Caco-2 (cell line): ENCODE measurements at regions not wholly inside any gene's neighbourhood (a gene's known extent, or its start where the extent isn't known, plus 50 kb on each side); places are given as distances from the start of the nearest gene placed in this dataset.

Experiments
- BruUV-seq: library from RNA; stranded (reverse); fragments of 400-500 nt; replicated peaks from 2 replicates; lab custom pipeline; 2021; lab: Mats Ljungman, UMichigan
- CTCF ChIA-PET: fragments of 300-600 bp; sonication (Branson Sonifier 250); formaldehyde crosslinking; loops from one replicate; lab custom pipeline; 2022; ENCODE audit warnings: antibody characterized with exemption; lab: Charles Lee
- POLR2A ChIA-PET: fragments of 300-600 bp; sonication (Branson Sonifier 250); formaldehyde crosslinking; loops from one replicate; lab custom pipeline; 2022; ENCODE audit warnings: antibody characterized with exemption; lab: Charles Lee
- DNase-seq, 2 experiments: peaks; one replicate each; pipeline versions ENCODE4 v3.0.0 to v3.0.0-alpha.2; 2020 to 2022
- H3K27me3 ChIP-seq: replicated peaks from 2 replicates; pipeline ENCODE4 v1.6.0; 2011; ENCODE audit warnings: low read length; ENCODE audit not compliant: control insufficient read depth, insufficient read depth
- H3K36me3 ChIP-seq: 2 replicates; pipeline ENCODE4 v1.5.1; 2011; ENCODE audit warnings: low read length; ENCODE audit not compliant: control insufficient read depth, insufficient read depth
- H3K4me1 ChIP-seq: fragments of 250-450 bp; sonication (Bioruptor Pico); 2 replicates; pipeline ENCODE4 v1.5.1; 2020; ENCODE audit warnings: mild to moderate bottlenecking
- H3K4me3 ChIP-seq: 2 replicates; pipeline ENCODE4 v1.5.1; 2011; ENCODE audit warnings: low read depth, mild to moderate bottlenecking, control low read depth, low read length
- H3K9me3 ChIP-seq: fragments of 250-450 bp; sonication (Bioruptor Pico); 2 replicates; pipeline ENCODE4 v1.5.1; 2020; ENCODE audit warnings: mild to moderate bottlenecking, moderate library complexity
- H3K27ac Mint-ChIP-seq: one replicate; pipeline ENCODE4 v1.8.0; 2022; ENCODE audit warnings: mixed read lengths; ENCODE audit not compliant: unreplicated experiment
- H3K27me3 Mint-ChIP-seq: one replicate; pipeline ENCODE4 v1.8.0; 2022; ENCODE audit warnings: mixed read lengths; ENCODE audit not compliant: insufficient read depth, unreplicated experiment
- H3K36me3 Mint-ChIP-seq: one replicate; pipeline ENCODE4 v1.8.0; 2022; ENCODE audit warnings: mild to moderate bottlenecking, mixed read lengths; ENCODE audit not compliant: insufficient read depth, unreplicated experiment
- H3K4me1 Mint-ChIP-seq: one replicate; pipeline ENCODE4 v1.8.0; 2022; ENCODE audit warnings: low read depth, mixed read lengths; ENCODE audit not compliant: unreplicated experiment
- H3K4me3 Mint-ChIP-seq: one replicate; pipeline ENCODE4 v1.8.0; 2022; ENCODE audit warnings: mild to moderate bottlenecking, moderate library complexity, mixed read lengths; ENCODE audit not compliant: unreplicated experiment
- H3K9me3 Mint-ChIP-seq: one replicate; pipeline ENCODE4 v1.8.0; 2022; ENCODE audit warnings: mixed read lengths; ENCODE audit not compliant: unreplicated experiment
- CTCF ChIP-seq, 2 experiments: fragments of 200-600 bp in 1 of 2; IDR thresholded peaks; 1 replicate in 1 of 2; 2 replicates in 1 of 2; pipeline versions ENCODE4 v1.5.1 to v1.8.0; 2011 to 2022; ENCODE audit warnings: antibody characterized with exemption in 1 of 2, control low read depth in 1 of 2, inconsistent platforms in 1 of 2, low read depth in 1 of 2, low read length in 1 of 2, mild to moderate bottlenecking in 1 of 2, moderate library complexity in 1 of 2; ENCODE audit not compliant: insufficient read depth in 1 of 2, severe bottlenecking in 1 of 2, unreplicated experiment in 1 of 2
- intact Hi-C: fragments of 100-400 bp; cut with micrococcal nuclease; formaldehyde crosslinking; loops from one replicate; pipeline ENCODE4 v1.10.0; 2022; ENCODE audit not compliant: unreplicated experiment

GRCh38 chr12:109654357-109654756, 59.3 kb upstream of the FAM222A start:
- H3K36me3 ChIP-seq, result no peaks in the 10 kb centered on the region
- H3K27ac Mint-ChIP-seq, result peak overlapping the region; percentile 3
- ChIA-PET POLR2A (no interaction called here), CTCF (no interaction called here)
- no peaks in the 10 kb centered on the region for H3K36me3 Mint-ChIP-seq
- no peak for DNase-seq
- H3K9me3 Mint-ChIP-seq, result no peaks in the 10 kb centered on the region
- peaks cover 26% of the 10 kb centered on the region for H3K4me1 ChIP-seq
- H3K4me1 Mint-ChIP-seq, result peaks cover 10% of the 10 kb centered on the region
- BruUV-seq, result no TSS peak
- no peak overlapping the region for H3K4me3 Mint-ChIP-seq
- TF ChIP-seq CTCF (IDR thresholded peaks at IDR 0.05; ENCODE audit: insufficient read depth in 1 of 2, low read depth in 1 of 2, low read length in 1 of 2, severe bottlenecking in 1 of 2, unreplicated experiment in 1 of 2), result no peak
- no peaks in the 10 kb centered on the region for H3K27me3 Mint-ChIP-seq
- no peak overlapping the region for H3K4me3 ChIP-seq
- H3K27me3 ChIP-seq, result no peaks in the 10 kb centered on the region
- intact Hi-C loops, result no loop called here
- no peaks in the 10 kb centered on the region for H3K9me3 ChIP-seq

GRCh38 chr12:109655578-109655977, 58.0 kb upstream of the FAM222A start:
- ChIA-PET POLR2A (no interaction called here), CTCF (no interaction called here)
- intact Hi-C loops, result no loop called here
- Mint-ChIP-seq H3K27ac (no peak overlapping the region), H3K9me3 (no peaks in the 10 kb centered on the region), H3K4me3 (no peak overlapping the region), H3K36me3 (no peaks in the 10 kb centered on the region), H3K4me1 (peaks cover 10% of the 10 kb centered on the region), H3K27me3 (no peaks in the 10 kb centered on the region)
- peaks cover 14% of the 10 kb centered on the region for H3K4me1 ChIP-seq
- no peaks in the 10 kb centered on the region for H3K9me3 ChIP-seq
- H3K36me3 ChIP-seq, result no peaks in the 10 kb centered on the region
- no peak overlapping the region for H3K4me3 ChIP-seq
- no peaks in the 10 kb centered on the region for H3K27me3 ChIP-seq
- TF ChIP-seq CTCF (IDR thresholded peaks at IDR 0.05; ENCODE audit: insufficient read depth in 1 of 2, low read depth in 1 of 2, low read length in 1 of 2, severe bottlenecking in 1 of 2, unreplicated experiment in 1 of 2), result no peak
- DNase-seq, result no peak
- BruUV-seq, result no TSS peak

DNA sequence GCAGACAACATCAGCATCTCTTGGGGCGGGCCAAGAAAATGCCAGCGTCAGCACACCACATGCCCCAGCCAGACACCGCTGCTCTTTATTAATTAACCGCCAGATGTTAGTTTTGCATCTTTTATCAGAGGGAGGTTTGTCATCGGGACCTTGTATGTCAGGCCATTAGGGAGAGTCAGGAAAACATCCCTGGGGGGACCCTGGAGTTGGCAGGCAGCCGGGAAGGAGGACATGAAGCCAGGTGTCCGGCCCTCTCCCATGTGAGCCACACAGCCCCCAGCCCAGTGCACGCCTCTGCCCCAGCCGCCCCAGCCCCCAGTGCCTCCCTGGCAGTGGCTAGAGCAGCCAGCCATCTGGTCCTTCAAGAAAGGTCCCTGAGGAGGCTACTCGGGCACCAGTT, 56.9 kb upstream of the FAM222A start:
- peaks cover 10% of the 10 kb centered on the region for H3K4me1 Mint-ChIP-seq
- Histone ChIP-seq H3K27me3 (no peaks in the 10 kb centered on the region), H3K36me3 (no peaks in the 10 kb centered on the region), H3K4me1 (peaks cover 13% of the 10 kb centered on the region), H3K4me3 (no peak overlapping the region), H3K9me3 (no peaks in the 10 kb centered on the region)
- H3K9me3 Mint-ChIP-seq, result no peaks in the 10 kb centered on the region
- CTCF ChIA-PET, result no interaction called here
- TF ChIP-seq CTCF (IDR thresholded peaks at IDR 0.05; ENCODE audit: insufficient read depth in 1 of 2, low read depth in 1 of 2, low read length in 1 of 2, severe bottlenecking in 1 of 2, unreplicated experiment in 1 of 2), result no peak
- no peaks in the 10 kb centered on the region for H3K36me3 Mint-ChIP-seq
- H3K27ac Mint-ChIP-seq, result no peak overlapping the region
- BruUV-seq, result no TSS peak
- POLR2A ChIA-PET, result no interaction called here
- no peaks in the 10 kb centered on the region for H3K27me3 Mint-ChIP-seq
- H3K4me3 Mint-ChIP-seq, result no peak overlapping the region
- DNase-seq, result no peak
- intact Hi-C loops, result no loop called here
